Activated T-cell treated with anti-CD3 and anti-CD28 coated beads, Interleukin-2, amount 50 U/mL, for 72 hours (primary cell): ENCODE measurements at regions not wholly inside any gene's neighbourhood (a gene's known extent, or its start where the extent isn't known, plus 50 kb on each side); places are given as distances from the start of the nearest gene placed in this dataset.

Experiments used
- ATAC-seq, 2 donors: fragments of 150-1000 bp; cut with Tn5 transposase; replicated peaks in 1 of 2; 2 replicates each; pipeline ENCODE4 v1.10.0; 2021; ENCODE audit warnings: moderate library complexity in 2 of 2, mild to moderate bottlenecking in 1 of 2
- DNase-seq, 2 donors: peaks; one replicate each; pipeline ENCODE4 v3.0.0; 2021 to 2022; ENCODE audit warnings: mixed read lengths in 1 of 2
- H3K27ac Mint-ChIP-seq: one replicate; pipeline ENCODE4 v1.8.0; 2022; ENCODE audit warnings: mild to moderate bottlenecking, moderate library complexity, mixed read lengths
- H3K27me3 Mint-ChIP-seq: one replicate; pipeline ENCODE4 v1.8.0; 2022; ENCODE audit warnings: low read depth, mixed read lengths
- H3K36me3 Mint-ChIP-seq, 2 donors: one replicate each; pipeline ENCODE4 v1.8.0; 2022; ENCODE audit warnings: mixed read lengths in 2 of 2, mild to moderate bottlenecking in 1 of 2; ENCODE audit not compliant: insufficient read depth in 2 of 2
- H3K4me1 Mint-ChIP-seq: one replicate; pipeline ENCODE4 v1.8.0; 2022; ENCODE audit warnings: low read depth, mixed read lengths
- H3K4me3 Mint-ChIP-seq, 2 donors: one replicate each; pipeline ENCODE4 v1.8.0; 2022; ENCODE audit warnings: mild to moderate bottlenecking in 2 of 2, mixed read lengths in 2 of 2, moderate library complexity in 2 of 2
- H3K9me3 Mint-ChIP-seq, 2 donors: one replicate each; pipeline ENCODE4 v1.8.0; 2022; ENCODE audit warnings: mixed read lengths in 2 of 2

DNA sequence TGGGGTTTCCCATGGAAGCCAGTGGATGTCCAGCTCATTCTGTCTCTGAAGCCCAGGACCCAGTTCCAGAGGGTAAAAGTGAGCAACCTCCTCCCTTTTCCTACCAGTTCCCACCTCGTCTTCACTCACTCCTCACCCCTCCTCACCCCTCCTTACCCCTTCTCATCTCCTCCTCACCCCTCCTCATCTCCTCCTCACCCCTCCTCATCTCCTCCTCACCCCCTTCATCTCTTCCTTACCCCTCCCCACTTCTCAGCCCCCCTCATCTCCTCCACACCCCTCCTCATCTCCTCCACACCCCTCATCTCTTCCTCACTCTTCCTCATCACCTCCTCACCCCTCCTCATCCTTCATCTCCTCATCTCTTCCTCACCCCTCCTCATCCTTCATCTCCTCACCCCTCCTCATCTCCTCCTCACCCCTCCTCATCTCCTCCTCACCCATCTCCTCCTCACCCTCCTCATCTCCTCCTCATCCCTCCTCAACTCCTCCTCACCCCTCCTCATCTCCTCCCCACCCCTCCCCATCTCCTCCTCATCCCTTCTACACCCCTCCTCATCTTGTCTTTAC is 246.1 kb downstream of the MYLK4 start:
- peaks cover 63% of the 10 kb centered on the region for H3K27me3 Mint-ChIP-seq
- no peak for ATAC-seq
- H3K9me3 Mint-ChIP-seq, result no peaks in the 10 kb centered on the region

DNA sequence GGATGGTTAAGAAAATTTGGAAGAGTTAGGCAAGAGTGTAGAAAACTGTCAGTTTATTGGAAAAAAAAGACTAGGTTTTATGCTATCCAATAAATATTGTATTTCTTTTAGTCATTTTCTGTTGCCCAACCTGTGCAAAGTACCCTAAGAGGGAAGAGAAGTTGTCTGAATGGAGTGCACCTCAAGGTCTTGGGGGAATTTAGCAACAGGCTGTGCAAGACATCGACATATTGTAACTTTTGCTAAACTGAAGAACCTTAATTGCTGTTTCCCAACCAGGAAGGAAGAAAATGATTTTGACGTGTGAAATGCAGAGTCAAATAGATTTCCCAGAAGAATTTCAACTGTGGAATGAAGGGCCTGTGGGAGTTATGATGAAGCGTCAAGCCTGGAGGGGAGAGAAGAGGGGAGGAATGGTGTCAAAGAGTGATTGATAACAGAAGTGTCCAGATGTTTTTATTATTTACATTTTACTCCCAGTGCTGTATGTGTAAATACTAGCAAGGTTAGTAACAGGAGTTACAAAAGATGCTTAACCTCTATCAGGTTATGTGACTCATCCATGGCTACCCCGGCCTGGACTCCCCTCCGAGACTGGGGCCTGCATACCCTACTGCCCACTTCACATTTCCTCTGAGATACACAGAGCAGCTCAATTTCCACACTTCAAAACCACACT is 246.8 kb downstream of the MYLK4 start:
- no peak overlapping the region for H3K4me3 Mint-ChIP-seq
- no peak for ATAC-seq
- H3K27me3 Mint-ChIP-seq, result peaks cover 56% of the 10 kb centered on the region
- no peak for DNase-seq
- H3K27ac Mint-ChIP-seq, result no peak overlapping the region
- H3K9me3 Mint-ChIP-seq, result no peaks in the 10 kb centered on the region
- H3K36me3 Mint-ChIP-seq, result peaks cover 2% of the 10 kb centered on the region in 2 donors
- H3K4me1 Mint-ChIP-seq, result no peaks in the 10 kb centered on the region

More for the DNA sequence above, 246.1 kb downstream of the MYLK4 start:
- DNase-seq, result no peak
- Mint-ChIP-seq H3K4me3 (no peak overlapping the region), H3K27ac (no peak overlapping the region), H3K4me1 (no peaks in the 10 kb centered on the region), H3K36me3 (peaks cover 2% of the 10 kb centered on the region in 2 donors)

DNA sequence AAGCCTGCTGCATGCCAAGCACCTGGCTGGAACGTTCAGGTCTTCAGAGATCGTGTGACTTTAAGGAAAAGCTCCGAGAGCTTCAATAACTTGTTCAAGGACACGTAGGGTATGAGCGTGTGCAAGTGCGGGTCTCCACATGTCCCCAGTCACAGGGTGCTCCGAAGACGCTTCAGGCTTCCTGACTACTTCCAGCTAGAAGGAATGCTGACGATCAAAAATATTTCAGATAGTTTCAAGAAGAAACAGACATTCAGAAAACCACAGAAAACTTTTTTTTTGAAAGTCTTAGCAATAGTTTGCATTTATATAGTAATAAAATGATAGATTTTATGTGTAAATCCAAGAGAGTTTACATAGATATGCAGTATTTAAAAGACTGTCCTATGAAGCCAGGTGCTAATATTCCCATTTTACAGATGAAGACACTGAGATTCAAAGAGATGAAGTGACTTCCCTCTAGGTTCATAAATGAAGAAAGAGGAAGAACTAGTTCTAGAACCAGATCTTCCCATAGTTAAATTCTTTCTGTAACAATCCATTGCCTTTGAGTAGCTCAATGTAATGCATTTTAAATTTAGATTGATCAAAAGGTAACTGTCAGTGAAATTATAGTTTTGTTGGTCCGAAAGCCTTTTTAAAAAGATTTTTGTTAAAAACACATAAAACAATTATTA is 247.6 kb downstream of the MYLK4 start:
- no peak overlapping the region for H3K27ac Mint-ChIP-seq
- no peaks in the 10 kb centered on the region for H3K9me3 Mint-ChIP-seq
- H3K4me1 Mint-ChIP-seq, result no peaks in the 10 kb centered on the region
- H3K36me3 Mint-ChIP-seq, result peaks cover 0 to 2% of the 10 kb centered on the region in 2 donors
- no peak for DNase-seq
- ATAC-seq, result no peak
- H3K4me3 Mint-ChIP-seq, result no peak overlapping the region
- peaks cover 53% of the 10 kb centered on the region for H3K27me3 Mint-ChIP-seq

DNA sequence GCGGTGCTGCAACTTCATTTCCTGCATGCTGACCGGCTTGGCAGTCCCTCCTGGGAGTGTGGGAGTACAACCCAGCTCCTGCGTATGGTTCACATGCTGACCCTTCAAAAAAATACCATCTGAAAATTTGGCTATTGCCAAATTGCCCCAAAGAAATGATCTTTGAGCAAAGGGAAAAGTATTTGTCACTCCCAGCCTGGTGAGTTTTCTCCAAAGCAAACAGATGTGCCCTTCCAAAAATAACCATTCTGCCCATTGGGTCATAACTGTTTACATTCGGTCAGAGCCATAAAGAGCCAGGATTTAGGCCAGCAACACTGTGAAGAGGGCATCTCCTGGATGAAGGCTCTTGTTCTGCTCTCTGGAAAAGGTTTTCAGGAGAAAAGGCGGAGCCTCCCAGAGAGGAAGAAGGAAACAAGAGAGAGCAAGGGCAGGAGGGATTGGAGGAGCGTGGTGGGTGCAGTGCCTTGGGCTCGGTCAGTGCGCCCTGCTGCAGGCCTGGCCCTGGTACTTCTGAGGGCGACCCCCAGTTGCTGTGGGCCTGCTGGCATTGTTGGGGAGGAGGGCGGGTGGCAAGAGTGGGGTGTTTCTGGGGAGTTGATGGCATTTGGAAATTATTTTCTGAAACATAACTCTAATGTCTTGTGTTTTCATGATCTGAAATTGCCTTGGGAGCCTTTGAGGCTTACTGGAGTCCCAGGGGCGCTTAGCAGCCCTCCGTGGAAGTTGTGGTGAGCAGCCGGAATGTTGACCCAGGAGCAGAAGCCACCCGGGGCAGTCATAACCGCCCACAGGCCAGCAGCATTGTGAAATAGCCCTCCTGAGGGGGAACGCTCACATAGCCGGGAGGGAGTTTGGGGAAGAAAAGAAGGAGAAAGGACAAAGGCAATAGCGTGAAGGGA is 248.4 kb downstream of the MYLK4 start:
- DNase-seq (no peak), ATAC-seq (no peak)
- no peak overlapping the region for H3K27ac Mint-ChIP-seq
- H3K4me1 Mint-ChIP-seq, result no peaks in the 10 kb centered on the region
- no peaks in the 10 kb centered on the region for H3K9me3 Mint-ChIP-seq
- peaks cover 51% of the 10 kb centered on the region for H3K27me3 Mint-ChIP-seq
- no peak overlapping the region for H3K4me3 Mint-ChIP-seq
- H3K36me3 Mint-ChIP-seq, result no peaks in the 10 kb centered on the region

DNA sequence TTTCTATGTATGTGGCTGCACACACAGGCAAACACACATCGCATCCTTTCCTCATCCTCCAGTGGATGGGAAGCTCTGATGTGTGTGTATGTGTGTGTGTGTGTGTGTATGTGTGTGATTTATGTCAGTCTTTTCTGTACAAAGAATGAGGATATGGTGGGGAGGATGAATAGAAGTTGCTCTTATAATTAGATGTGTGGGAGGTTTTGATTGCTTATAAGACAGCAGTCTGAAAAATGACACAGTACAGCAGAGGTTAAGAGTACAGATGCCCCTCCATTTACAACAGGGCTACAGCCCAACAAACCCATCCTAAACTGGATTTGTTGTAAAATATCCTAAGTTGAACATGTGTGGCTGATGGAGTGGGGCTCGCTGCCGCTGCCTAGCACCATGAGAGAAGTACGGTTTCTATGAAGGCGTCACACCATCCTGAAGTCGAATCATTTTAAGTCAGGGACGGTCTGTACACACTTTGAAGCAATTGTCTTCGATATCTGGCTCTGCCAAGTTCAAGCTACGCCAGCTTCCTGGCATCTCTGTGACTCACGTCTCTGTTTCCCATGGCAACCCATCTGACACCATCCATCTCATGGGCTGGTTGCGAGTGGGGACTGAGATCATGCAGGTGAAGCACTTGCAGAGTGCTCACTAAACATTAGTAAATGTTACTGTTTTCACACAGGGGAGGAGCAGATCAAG is 252.6 kb downstream of the MYLK4 start:
- DNase-seq (no peak), ATAC-seq (no peak)
- Mint-ChIP-seq H3K27me3 (peaks cover 33% of the 10 kb centered on the region), H3K4me1 (no peaks in the 10 kb centered on the region), H3K27ac (no peak overlapping the region), H3K4me3 (no peak overlapping the region), H3K36me3 (no peaks in the 10 kb centered on the region), H3K9me3 (no peaks in the 10 kb centered on the region)

DNA sequence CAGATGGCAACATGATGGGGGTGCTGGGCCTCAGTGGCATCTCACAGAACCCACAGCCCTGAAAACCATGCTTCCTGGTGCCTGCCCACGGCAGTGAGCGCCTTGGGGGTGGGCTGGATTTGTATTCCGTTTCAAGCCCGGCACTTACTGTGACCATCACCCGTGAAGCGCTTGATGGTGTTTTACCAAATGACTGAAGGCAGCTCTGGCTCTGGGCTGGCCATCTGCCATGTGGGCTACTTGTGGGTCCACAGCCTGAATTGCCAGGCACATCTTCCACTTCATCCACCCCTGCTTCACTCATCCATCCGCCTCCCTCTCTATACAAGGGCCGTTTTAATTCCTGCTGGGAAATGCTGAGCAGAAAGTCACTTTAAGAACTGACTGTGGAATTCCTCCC is 250.9 kb upstream of the GMDS start:
- Mint-ChIP-seq H3K4me3 (no peak overlapping the region), H3K4me1 (no peaks in the 10 kb centered on the region), H3K27ac (no peak overlapping the region), H3K9me3 (no peaks in the 10 kb centered on the region), H3K36me3 (no peaks in the 10 kb centered on the region), H3K27me3 (peaks cover 24% of the 10 kb centered on the region)
- no peak for ATAC-seq
- no peak for DNase-seq

DNA sequence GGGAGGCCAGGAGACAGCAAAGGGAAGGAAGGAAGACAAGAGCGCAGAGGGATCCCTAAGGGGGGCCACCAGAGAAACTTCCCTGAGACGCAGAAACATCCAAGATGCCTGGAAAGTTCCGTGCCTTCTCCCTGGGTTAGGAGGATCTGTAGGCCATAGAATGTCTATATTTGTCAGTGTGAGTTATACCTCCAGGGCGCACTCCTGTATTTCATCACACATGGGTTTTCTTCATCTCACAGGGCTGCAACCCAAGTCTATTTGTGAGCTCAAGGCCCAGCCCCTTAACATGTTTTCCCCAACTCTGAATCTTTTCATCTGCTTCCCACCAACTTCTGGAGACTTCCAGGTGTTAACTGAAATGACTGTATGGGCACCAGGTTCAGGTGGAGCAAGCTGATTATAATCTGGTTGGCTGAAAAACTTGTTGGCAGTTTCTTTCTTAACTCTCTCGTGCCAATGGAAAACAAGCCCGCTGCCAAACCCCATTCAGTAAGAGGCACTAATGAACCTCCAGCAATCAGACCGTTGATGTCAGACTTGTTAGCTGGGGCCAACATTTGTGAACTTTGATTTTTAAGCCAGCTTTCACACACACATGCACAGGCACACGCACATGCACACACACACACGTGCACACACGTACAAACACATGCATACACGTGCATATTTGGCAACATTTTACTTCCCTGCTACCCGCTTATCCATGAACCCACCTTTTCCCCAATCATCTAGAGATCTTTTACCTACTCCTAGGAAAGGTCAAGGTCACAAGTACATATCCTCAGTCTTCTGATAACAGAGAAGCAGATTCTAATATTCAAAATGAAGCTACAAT is 247.5 kb upstream of the GMDS start:
- Mint-ChIP-seq H3K4me3 (no peak overlapping the region), H3K4me1 (no peaks in the 10 kb centered on the region), H3K27ac (no peak overlapping the region), H3K27me3 (peaks cover 28% of the 10 kb centered on the region), H3K9me3 (no peaks in the 10 kb centered on the region), H3K36me3 (no peaks in the 10 kb centered on the region)
- DNase-seq, result no peak
- no peak for ATAC-seq

DNA sequence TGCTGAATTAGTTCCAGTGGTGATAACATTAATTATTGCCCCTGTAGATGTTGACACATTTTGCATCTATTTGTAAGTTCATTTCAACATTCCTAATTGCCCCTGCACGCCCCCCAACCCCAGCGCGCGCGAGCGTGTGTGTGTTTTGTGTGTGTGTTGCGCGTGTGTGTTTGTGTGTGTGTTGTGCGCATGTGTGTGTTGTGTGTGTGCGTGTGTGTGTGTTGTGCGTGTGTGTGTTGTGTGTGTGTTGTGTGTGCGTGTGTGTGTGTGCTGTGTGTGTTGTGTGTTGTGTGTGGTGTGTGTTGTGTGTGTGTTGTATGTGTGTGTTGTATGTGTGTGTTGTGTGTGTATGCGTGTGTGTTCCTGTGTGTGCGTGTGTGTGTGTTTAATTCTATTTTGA is 245.7 kb upstream of the GMDS start:
- H3K9me3 Mint-ChIP-seq, result no peaks in the 10 kb centered on the region
- no peak for DNase-seq
- peaks cover 17% of the 10 kb centered on the region for H3K27me3 Mint-ChIP-seq
- no peak overlapping the region for H3K27ac Mint-ChIP-seq
- H3K4me1 Mint-ChIP-seq, result no peaks in the 10 kb centered on the region
- no peak overlapping the region for H3K4me3 Mint-ChIP-seq
- no peaks in the 10 kb centered on the region for H3K36me3 Mint-ChIP-seq
- no peak for ATAC-seq

DNA sequence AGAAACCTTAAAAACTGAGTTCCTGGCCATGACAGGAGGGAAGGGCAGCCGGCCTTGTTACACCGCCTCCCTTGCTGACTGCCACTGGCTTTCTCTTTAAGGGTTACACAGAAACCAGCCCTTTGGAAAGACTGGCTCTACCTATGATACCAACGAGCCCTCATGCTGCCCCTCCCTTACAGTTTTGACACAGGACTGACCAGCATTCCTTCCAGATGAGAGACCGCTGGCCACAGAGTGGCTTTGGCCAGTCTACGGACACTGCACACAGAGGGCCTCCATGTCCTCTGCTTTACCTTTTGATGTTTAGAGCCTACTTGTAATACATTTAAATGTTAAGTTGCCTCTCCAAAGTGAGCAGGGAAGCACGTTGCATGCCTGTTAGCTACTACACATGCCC is 243.2 kb upstream of the GMDS start:
- H3K36me3 Mint-ChIP-seq, result no peaks in the 10 kb centered on the region
- H3K4me1 Mint-ChIP-seq, result no peaks in the 10 kb centered on the region
- H3K9me3 Mint-ChIP-seq, result peaks cover 0 to 2% of the 10 kb centered on the region in 2 donors
- H3K27ac Mint-ChIP-seq, result no peak overlapping the region
- peaks cover 11% of the 10 kb centered on the region for H3K27me3 Mint-ChIP-seq
- DNase-seq (no peak), ATAC-seq (no peak)
- no peak overlapping the region for H3K4me3 Mint-ChIP-seq

DNA sequence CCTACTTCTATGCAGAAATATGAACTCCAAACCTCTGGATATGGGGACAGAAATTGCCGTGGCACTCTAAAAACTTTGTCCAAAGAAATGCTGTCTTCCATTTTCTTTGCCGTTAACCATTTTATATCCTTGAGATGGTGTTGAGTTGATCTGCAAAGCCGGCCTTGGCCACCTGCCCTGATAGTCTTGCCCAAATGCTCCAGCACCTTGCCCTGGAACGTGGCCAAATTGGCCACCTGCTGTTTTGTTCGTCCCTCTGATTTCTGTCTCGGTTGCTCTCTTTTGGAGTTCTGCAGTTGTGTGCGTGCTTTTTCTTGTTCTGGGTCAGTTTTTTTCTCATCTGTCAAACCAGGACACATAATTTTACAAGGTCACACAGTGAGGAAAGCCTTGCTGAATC is 239.7 kb upstream of the GMDS start:
- no peak overlapping the region for H3K4me3 Mint-ChIP-seq
- no peak overlapping the region for H3K27ac Mint-ChIP-seq
- H3K36me3 Mint-ChIP-seq, result no peaks in the 10 kb centered on the region
- H3K9me3 Mint-ChIP-seq, result peaks cover 3 to 9% of the 10 kb centered on the region in 2 donors
- H3K4me1 Mint-ChIP-seq, result no peaks in the 10 kb centered on the region
- DNase-seq (no peak), ATAC-seq (no peak)
- peaks cover 11% of the 10 kb centered on the region for H3K27me3 Mint-ChIP-seq

DNA sequence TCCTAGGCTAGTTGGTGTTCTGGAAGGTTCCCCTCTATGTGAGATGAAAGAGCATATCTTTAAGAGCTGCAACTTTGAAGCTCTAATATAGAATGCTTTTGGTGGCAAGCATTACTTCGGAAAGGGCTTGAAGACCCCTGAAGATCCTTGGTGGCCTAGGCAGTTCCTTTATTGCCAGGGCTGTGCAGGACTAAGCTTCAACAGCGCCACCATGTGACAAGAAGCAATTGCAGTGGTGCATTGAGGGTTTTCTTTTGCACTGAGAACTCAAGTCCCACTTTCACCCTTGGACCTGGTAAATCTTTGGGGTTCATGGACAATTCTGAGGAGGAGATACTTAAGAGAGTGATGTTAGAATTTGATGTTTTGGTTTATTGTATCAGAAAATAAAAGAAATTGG is 237.4 kb upstream of the GMDS start:
- Mint-ChIP-seq H3K4me1 (no peaks in the 10 kb centered on the region), H3K4me3 (no peak overlapping the region), H3K27me3 (peaks cover 9% of the 10 kb centered on the region), H3K9me3 (peaks cover 3 to 9% of the 10 kb centered on the region in 2 donors), H3K36me3 (no peaks in the 10 kb centered on the region), H3K27ac (no peak overlapping the region)
- ATAC-seq (no peak), DNase-seq (no peak)

DNA sequence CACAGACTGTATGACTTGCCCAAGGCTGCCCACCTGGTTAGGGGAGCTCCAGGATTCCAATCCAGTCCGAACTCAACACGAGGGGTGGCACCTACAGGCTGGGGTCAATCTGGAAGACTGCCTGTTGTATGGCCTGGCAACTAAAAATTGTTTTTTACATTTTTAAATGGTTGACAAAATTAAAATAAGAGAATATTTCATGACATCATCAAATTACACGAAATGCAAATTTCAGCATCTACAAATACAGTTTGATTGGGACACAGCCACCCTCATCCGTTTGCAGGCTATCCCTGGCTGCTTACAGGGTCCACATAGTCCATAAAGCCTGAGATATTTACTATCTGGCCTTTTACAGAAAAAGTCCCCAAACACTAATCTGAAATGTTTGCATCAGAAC is 235.9 kb upstream of the GMDS start:
- no peaks in the 10 kb centered on the region for H3K36me3 Mint-ChIP-seq
- H3K4me3 Mint-ChIP-seq, result no peak overlapping the region
- H3K4me1 Mint-ChIP-seq, result no peaks in the 10 kb centered on the region
- ATAC-seq (no peak), DNase-seq (no peak)
- peaks cover 3 to 9% of the 10 kb centered on the region in 2 donors for H3K9me3 Mint-ChIP-seq
- peaks cover 9% of the 10 kb centered on the region for H3K27me3 Mint-ChIP-seq
- no peak overlapping the region for H3K27ac Mint-ChIP-seq
